ENCODE measurements at regions not wholly inside any gene's neighbourhood (a gene's known extent, or its start where the extent isn't known, plus 50 kb on each side); places are given as distances from the start of the nearest gene placed in this dataset.

GRCh38 chr2:117701365-117701764, 113.1 kb upstream of the DDX18 start:
- TF ChIP-seq CTCF (IDR thresholded peaks at IDR 0.05) (no peak), POLR2A (IDR thresholded peaks at IDR 0.05) (no peak), POLR2AphosphoS5 (IDR thresholded peaks at IDR 0.05) (no peak)
